SK-N-SH (cell line): ENCODE measurements at regions not wholly inside any gene's neighbourhood (a gene's known extent, or its start where the extent isn't known, plus 50 kb on each side); places are given as distances from the start of the nearest gene placed in this dataset.

Experiments
- CTCF ChIA-PET: fragments of 300-600, 350-600 bp; formaldehyde crosslinking; extraction: SDS; loops from one replicate; lab custom pipeline; 2021; lab: Yijun Ruan, JAX
- POLR2A ChIA-PET: fragments of 350-600 bp; sonication (Branson Sonifier 250); formaldehyde crosslinking; extraction: SDS; loops from one replicate; lab custom pipeline; 2020; ENCODE audit warnings: antibody characterized with exemption, inconsistent platforms; lab: Yijun Ruan, JAX
- DNase-seq: peaks from one replicate; pipeline ENCODE4 v3.0.0; 2012
- H2AFZ ChIP-seq: fragments of 200-600 bp; sonication (generic); 2 replicates; pipeline ENCODE4 v1.8.1; 2016; ENCODE audit warnings: antibody characterized with exemption, mild to moderate bottlenecking, low read depth
- H3F3A ChIP-seq: fragments of 200-600 bp; sonication (generic); replicated peaks from 2 replicates; pipeline ENCODE3; 2016; ENCODE audit warnings: antibody characterized with exemption, mild to moderate bottlenecking; ENCODE audit not compliant: insufficient read depth
- H3K27ac ChIP-seq, 2 experiments: fragments of 200-500 bp in 1 of 2; fragments of 200-600 bp in 1 of 2; sonication (Bioruptor generic) in 1 of 2; sonication (generic), shearing (Covaris generic) in 1 of 2; 2 replicates each; pipeline versions ENCODE4 v1.5.1 to v1.6.1; 2014 to 2016; ENCODE audit warnings: low read depth in 2 of 2, inconsistent platforms in 1 of 2, low read length in 1 of 2, mild to moderate bottlenecking in 1 of 2, mixed read lengths in 1 of 2
- H3K27me3 ChIP-seq: fragments of 200-600 bp; sonication (generic), shearing (Covaris generic); 2 replicates; pipeline ENCODE4 v1.6.1; 2016; ENCODE audit warnings: mixed run types; ENCODE audit not compliant: insufficient read depth
- H3K36me3 ChIP-seq, 2 experiments: fragments of 200-500 bp in 1 of 2; fragments of 200-600 bp in 1 of 2; sonication (Bioruptor generic) in 1 of 2; sonication (generic) in 1 of 2; replicated peaks in 1 of 2; 2 replicates each; pipeline versions ENCODE3 to v1.5.1; 2014 to 2016; ENCODE audit warnings: low read length in 1 of 2, mild to moderate bottlenecking in 1 of 2; ENCODE audit not compliant: insufficient read depth in 2 of 2, control insufficient read depth in 1 of 2
- H3K4me1 ChIP-seq, 2 experiments: fragments of 200-500 bp in 1 of 2; fragments of 200-600 bp in 1 of 2; sonication (Bioruptor generic) in 1 of 2; sonication (generic), shearing (Covaris generic) in 1 of 2; 2 replicates each; pipeline versions ENCODE4 v1.5.1 to v1.6.1; 2014 to 2016; ENCODE audit warnings: low read depth in 1 of 2, low read length in 1 of 2, mixed run types in 1 of 2; ENCODE audit not compliant: insufficient read depth in 2 of 2, control insufficient read depth in 1 of 2
- H3K4me2 ChIP-seq: fragments of 200-600 bp; sonication (generic), shearing (Covaris generic); 2 replicates; pipeline ENCODE4 v1.6.1; 2017; ENCODE audit warnings: mixed run types
- H3K4me3 ChIP-seq, 2 experiments: fragments of 200-500 bp in 1 of 2; fragments of 200-600 bp in 1 of 2; sonication (Bioruptor generic) in 1 of 2; sonication (generic), shearing (Covaris generic) in 1 of 2; 2 replicates each; pipeline versions ENCODE4 v1.5.1 to v1.8.1; 2014 to 2016; ENCODE audit warnings: low read depth in 2 of 2, inconsistent platforms in 1 of 2, low read length in 1 of 2, mild to moderate bottlenecking in 1 of 2, mixed read lengths in 1 of 2, moderate library complexity in 1 of 2
- H3K79me2 ChIP-seq: fragments of 200-600 bp; sonication (generic); 2 replicates; pipeline ENCODE4 v1.8.1; 2017; ENCODE audit warnings: mild to moderate bottlenecking; ENCODE audit not compliant: insufficient read depth
- H3K9ac ChIP-seq: fragments of 200-600 bp; sonication (generic); 2 replicates; pipeline ENCODE4 v1.6.1; 2017; ENCODE audit warnings: mixed run types
- H3K9me2 ChIP-seq: fragments of 200-600 bp; sonication (generic); 2 replicates; pipeline ENCODE4 v1.6.1; 2017; ENCODE audit warnings: mixed run types
- H3K9me3 ChIP-seq: fragments of 200-600 bp; sonication (generic); 2 replicates; pipeline ENCODE4 v1.6.1; 2017; ENCODE audit warnings: mixed run types, mild to moderate bottlenecking, moderate library complexity
- H4K20me1 ChIP-seq: fragments of 200-600 bp; sonication (generic); 2 replicates; pipeline ENCODE4 v1.6.1; 2017; ENCODE audit warnings: mild to moderate bottlenecking, mixed run types; ENCODE audit not compliant: insufficient read depth
- EP300 ChIP-seq, 2 experiments: IDR thresholded peaks; 2 replicates each; pipeline versions ENCODE4 v1.4.0 to v1.6.1; 2012; ENCODE audit warnings: borderline replicate concordance in 1 of 2, low read depth in 1 of 2, low read length in 1 of 2
- EZH2phosphoT487 ChIP-seq: fragments of 200-600 bp; sonication (generic); IDR thresholded peaks from 2 replicates; pipeline ENCODE4 v1.6.1; 2017; ENCODE audit warnings: low read depth, mixed run types, mild to moderate bottlenecking, antibody characterized with exemption, moderate library complexity, borderline replicate concordance
- FOSL2 ChIP-seq: IDR thresholded peaks from 2 replicates; pipeline ENCODE4 v1.4.0; 2012; ENCODE audit warnings: low read depth, mild to moderate bottlenecking, moderate library complexity, borderline replicate concordance
- FOXM1 ChIP-seq: IDR thresholded peaks from 2 replicates; pipeline ENCODE4 v1.4.0; 2012; ENCODE audit warnings: low read depth, mild to moderate bottlenecking
- GATA2 ChIP-seq: sonication (generic); formaldehyde crosslinking; IDR thresholded peaks from 2 replicates; pipeline ENCODE4 v1.5.0; 2020; ENCODE audit warnings: mild to moderate bottlenecking, missing genetic modification reagents
- JUND ChIP-seq: IDR thresholded peaks from 2 replicates; pipeline ENCODE4 v1.4.0; 2012
- NFIC ChIP-seq: IDR thresholded peaks from 2 replicates; pipeline ENCODE4 v1.4.0; 2012; ENCODE audit warnings: borderline replicate concordance
- RAD21 ChIP-seq: IDR thresholded peaks from 2 replicates; pipeline ENCODE4 v1.6.1; 2012; ENCODE audit warnings: mild to moderate bottlenecking, low read length
- RCOR1 ChIP-seq: fragments of 150-350 bp; IDR thresholded peaks from 2 replicates; pipeline ENCODE4 v1.6.1; 2017; ENCODE audit warnings: antibody characterized with exemption, low read length
- SIN3A ChIP-seq: IDR thresholded peaks from 2 replicates; pipeline ENCODE4 v1.6.1; 2012; ENCODE audit warnings: low read depth, mild to moderate bottlenecking, low read length, moderate library complexity, borderline replicate concordance
- SMC3 ChIP-seq: IDR thresholded peaks from 2 replicates; pipeline ENCODE4 v1.6.1; 2012; ENCODE audit warnings: low read depth, low read length, improper control_type of control experiment
- TCF12 ChIP-seq: IDR thresholded peaks from 2 replicates; pipeline ENCODE4 v1.4.0; 2012
- YY1 ChIP-seq: IDR thresholded peaks from 2 replicates; pipeline ENCODE4 v1.4.0; 2012; ENCODE audit warnings: low read depth, mild to moderate bottlenecking
- WGBS: methylation state at CpG from one replicate; pipeline ENCODE4 v1.1.6; 2017; ENCODE audit warnings: low lambda C conversion rate; 5-methylcytosine and 5-hydroxymethylcytosine counted together
- TF ChIP-seq, protein P1 (sequence below): fragments of 150-350 bp; IDR thresholded peaks from 2 replicates; pipeline ENCODE4 v1.6.1; 2017; ENCODE audit warnings: antibody characterized with exemption, low read length, low read depth, borderline replicate concordance
- TF ChIP-seq, protein P2 (sequence below): IDR thresholded peaks from 2 replicates; pipeline ENCODE4 v1.6.1; 2012; ENCODE audit warnings: mild to moderate bottlenecking, low read depth, low read length, moderate library complexity
- TF ChIP-seq, protein P3 (sequence below): fragments of 200-600 bp; sonication (generic); IDR thresholded peaks from 2 replicates; pipeline ENCODE4 v1.6.1; 2017; ENCODE audit warnings: antibody characterized with exemption, mild to moderate bottlenecking, moderate library complexity
- TF ChIP-seq, protein P4 (sequence below): IDR thresholded peaks from 2 replicates; pipeline ENCODE4 v1.4.0; 2012; ENCODE audit warnings: low read depth

DNA sequence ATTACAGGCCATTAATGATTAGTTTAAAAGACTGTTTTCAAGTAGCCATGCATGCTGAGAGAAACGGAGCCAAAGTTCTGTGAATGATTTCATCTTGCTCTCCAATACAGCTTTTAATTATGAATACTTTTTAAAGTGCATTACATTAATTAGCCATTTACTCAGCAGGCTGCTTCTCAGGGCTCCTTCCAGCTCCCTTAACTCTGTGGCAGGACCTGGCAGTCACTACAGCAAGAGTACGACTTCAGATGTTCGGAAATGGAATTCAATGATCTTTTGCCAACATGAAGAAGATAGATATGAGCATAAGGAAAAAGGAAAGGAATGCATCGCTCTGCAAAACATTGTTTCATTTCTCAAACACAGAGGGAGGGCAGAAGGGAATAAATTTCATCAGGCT lies 987.2 kb downstream of the PDHA2 start:
- Histone ChIP-seq H3K9me3 (no peaks in the 10 kb centered on the region), H3K9ac (no peak overlapping the region), H2AFZ (no peak overlapping the region), H3K79me2 (no peaks in the 10 kb centered on the region), H3K27me3 (no peaks in the 10 kb centered on the region), H3K4me2 (no peak overlapping the region), H3F3A (no peaks in the 10 kb centered on the region), H3K27ac (no peak overlapping the region), H3K4me3 (no peak overlapping the region), H3K4me1 (no peaks in the 10 kb centered on the region), H3K36me3 (no peaks in the 10 kb centered on the region), H3K9me2 (no peaks in the 10 kb centered on the region), H4K20me1 (no peaks in the 10 kb centered on the region)
- WGBS, result 54% methylated on average over 4 of the region's 4 CpGs
- ChIA-PET POLR2A (no interaction called here), CTCF (no interaction called here)
- TF ChIP-seq TCF12, result no peak
- TF ChIP-seq EP300 (IDR thresholded peaks at IDR 0.05; ENCODE audit: borderline replicate concordance in 1 of 2, low read depth in 1 of 2, low read length in 1 of 2), result no peak
- TF ChIP-seq RCOR1, result no peak
- DNase-seq, result no peak

DNA sequence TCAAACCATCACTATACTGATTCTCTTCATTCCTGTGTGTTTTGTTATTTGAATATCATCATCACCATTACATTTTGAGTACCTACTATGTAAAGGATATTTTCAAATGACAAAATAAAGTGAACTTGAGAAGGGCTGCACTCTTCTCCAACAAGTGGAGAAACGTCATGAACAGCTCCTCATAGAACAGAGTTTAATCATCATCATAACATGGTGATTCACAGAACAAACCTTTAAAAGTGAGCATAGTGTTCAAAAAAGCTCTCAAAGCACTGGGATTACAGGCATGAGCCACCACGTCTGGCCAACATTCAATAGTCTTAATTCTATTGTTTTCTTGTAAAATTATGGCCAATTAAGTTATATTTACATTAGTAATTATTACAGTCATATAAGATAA lies 993.9 kb downstream of the PDHA2 start:
- Histone ChIP-seq H3F3A (no peaks in the 10 kb centered on the region), H3K9ac (no peak overlapping the region), H3K9me2 (no peaks in the 10 kb centered on the region), H3K9me3 (no peaks in the 10 kb centered on the region), H3K4me1 (no peaks in the 10 kb centered on the region), H3K4me3 (no peak overlapping the region), H3K79me2 (no peaks in the 10 kb centered on the region), H3K27ac (no peak overlapping the region), H2AFZ (no peak overlapping the region), H4K20me1 (no peaks in the 10 kb centered on the region), H3K27me3 (no peaks in the 10 kb centered on the region), H3K4me2 (no peak overlapping the region), H3K36me3 (no peaks in the 10 kb centered on the region)
- DNase-seq, result no peak
- WGBS, result 20% methylated on average over 2 of the region's 2 CpGs
- ChIA-PET POLR2A (no interaction called here), CTCF (no interaction called here)
- TF ChIP-seq EZH2phosphoT487 (no peak), FOSL2 (no peak), YY1 (no peak), TCF12 (no peak), SIN3A (no peak), RAD21 (no peak), SMC3 (no peak), EP300 (IDR thresholded peaks at IDR 0.05; ENCODE audit: borderline replicate concordance in 1 of 2, low read depth in 1 of 2, low read length in 1 of 2) (no peak), FOXM1 (no peak), JUND (no peak), NFIC (no peak), GATA2 (CRISPR knock-in tag) (no peak), RCOR1 (no peak)
- TF ChIP-seq, protein P1, sequence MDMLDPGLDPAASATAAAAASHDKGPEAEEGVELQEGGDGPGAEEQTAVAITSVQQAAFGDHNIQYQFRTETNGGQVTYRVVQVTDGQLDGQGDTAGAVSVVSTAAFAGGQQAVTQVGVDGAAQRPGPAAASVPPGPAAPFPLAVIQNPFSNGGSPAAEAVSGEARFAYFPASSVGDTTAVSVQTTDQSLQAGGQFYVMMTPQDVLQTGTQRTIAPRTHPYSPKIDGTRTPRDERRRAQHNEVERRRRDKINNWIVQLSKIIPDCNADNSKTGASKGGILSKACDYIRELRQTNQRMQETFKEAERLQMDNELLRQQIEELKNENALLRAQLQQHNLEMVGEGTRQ, result no peak
- TF ChIP-seq, protein P2, sequence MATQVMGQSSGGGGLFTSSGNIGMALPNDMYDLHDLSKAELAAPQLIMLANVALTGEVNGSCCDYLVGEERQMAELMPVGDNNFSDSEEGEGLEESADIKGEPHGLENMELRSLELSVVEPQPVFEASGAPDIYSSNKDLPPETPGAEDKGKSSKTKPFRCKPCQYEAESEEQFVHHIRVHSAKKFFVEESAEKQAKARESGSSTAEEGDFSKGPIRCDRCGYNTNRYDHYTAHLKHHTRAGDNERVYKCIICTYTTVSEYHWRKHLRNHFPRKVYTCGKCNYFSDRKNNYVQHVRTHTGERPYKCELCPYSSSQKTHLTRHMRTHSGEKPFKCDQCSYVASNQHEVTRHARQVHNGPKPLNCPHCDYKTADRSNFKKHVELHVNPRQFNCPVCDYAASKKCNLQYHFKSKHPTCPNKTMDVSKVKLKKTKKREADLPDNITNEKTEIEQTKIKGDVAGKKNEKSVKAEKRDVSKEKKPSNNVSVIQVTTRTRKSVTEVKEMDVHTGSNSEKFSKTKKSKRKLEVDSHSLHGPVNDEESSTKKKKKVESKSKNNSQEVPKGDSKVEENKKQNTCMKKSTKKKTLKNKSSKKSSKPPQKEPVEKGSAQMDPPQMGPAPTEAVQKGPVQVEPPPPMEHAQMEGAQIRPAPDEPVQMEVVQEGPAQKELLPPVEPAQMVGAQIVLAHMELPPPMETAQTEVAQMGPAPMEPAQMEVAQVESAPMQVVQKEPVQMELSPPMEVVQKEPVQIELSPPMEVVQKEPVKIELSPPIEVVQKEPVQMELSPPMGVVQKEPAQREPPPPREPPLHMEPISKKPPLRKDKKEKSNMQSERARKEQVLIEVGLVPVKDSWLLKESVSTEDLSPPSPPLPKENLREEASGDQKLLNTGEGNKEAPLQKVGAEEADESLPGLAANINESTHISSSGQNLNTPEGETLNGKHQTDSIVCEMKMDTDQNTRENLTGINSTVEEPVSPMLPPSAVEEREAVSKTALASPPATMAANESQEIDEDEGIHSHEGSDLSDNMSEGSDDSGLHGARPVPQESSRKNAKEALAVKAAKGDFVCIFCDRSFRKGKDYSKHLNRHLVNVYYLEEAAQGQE, result no peak
- TF ChIP-seq, protein P3, sequence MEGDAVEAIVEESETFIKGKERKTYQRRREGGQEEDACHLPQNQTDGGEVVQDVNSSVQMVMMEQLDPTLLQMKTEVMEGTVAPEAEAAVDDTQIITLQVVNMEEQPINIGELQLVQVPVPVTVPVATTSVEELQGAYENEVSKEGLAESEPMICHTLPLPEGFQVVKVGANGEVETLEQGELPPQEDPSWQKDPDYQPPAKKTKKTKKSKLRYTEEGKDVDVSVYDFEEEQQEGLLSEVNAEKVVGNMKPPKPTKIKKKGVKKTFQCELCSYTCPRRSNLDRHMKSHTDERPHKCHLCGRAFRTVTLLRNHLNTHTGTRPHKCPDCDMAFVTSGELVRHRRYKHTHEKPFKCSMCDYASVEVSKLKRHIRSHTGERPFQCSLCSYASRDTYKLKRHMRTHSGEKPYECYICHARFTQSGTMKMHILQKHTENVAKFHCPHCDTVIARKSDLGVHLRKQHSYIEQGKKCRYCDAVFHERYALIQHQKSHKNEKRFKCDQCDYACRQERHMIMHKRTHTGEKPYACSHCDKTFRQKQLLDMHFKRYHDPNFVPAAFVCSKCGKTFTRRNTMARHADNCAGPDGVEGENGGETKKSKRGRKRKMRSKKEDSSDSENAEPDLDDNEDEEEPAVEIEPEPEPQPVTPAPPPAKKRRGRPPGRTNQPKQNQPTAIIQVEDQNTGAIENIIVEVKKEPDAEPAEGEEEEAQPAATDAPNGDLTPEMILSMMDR, result no peak
- TF ChIP-seq, protein P4, sequence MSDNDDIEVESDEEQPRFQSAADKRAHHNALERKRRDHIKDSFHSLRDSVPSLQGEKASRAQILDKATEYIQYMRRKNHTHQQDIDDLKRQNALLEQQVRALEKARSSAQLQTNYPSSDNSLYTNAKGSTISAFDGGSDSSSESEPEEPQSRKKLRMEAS, result no peak
